Nephron progenitor cell (in vitro differentiated cells): ENCODE measurements at regions not wholly inside any gene's neighbourhood (a gene's known extent, or its start where the extent isn't known, plus 50 kb on each side); places are given as distances from the start of the nearest gene placed in this dataset.
"Not testable (repeated sequence)": the region's sequence is repeated elsewhere in the genome, so short reads cannot be mapped to it uniquely, and the experiment has no call there.

Experiments used
- DNase-seq: peaks from one replicate; pipeline ENCODE4 v3.0.0; 2021
- H3K27ac Mint-ChIP-seq: 2 replicates; pipeline ENCODE4 v1.8.0; 2021; ENCODE audit warnings: mild to moderate bottlenecking, moderate library complexity, mixed read lengths
- H3K27me3 Mint-ChIP-seq: 2 replicates; pipeline ENCODE4 v1.8.0; 2021; ENCODE audit warnings: mild to moderate bottlenecking, low read depth, mixed read lengths; ENCODE audit not compliant: poor library complexity
- H3K36me3 Mint-ChIP-seq: 2 replicates; pipeline ENCODE4 v1.8.0; 2021; ENCODE audit warnings: low read depth, mixed read lengths
- H3K4me1 Mint-ChIP-seq: 2 replicates; pipeline ENCODE4 v1.8.0; 2021; ENCODE audit warnings: mixed read lengths
- H3K4me3 Mint-ChIP-seq: 2 replicates; pipeline ENCODE4 v1.8.0; 2021; ENCODE audit warnings: mild to moderate bottlenecking, moderate library complexity, mixed read lengths
- H3K9me3 Mint-ChIP-seq: 2 replicates; pipeline ENCODE4 v1.8.0; 2021; ENCODE audit warnings: mild to moderate bottlenecking, moderate library complexity, mixed read lengths
- TF ChIP-seq, protein P1 (sequence below): fragments of 200-600 bp; sonication (generic); IDR thresholded peaks from 2 replicates; pipeline ENCODE4 v1.5.0; 2021; ENCODE audit warnings: antibody characterized with exemption

DNA sequence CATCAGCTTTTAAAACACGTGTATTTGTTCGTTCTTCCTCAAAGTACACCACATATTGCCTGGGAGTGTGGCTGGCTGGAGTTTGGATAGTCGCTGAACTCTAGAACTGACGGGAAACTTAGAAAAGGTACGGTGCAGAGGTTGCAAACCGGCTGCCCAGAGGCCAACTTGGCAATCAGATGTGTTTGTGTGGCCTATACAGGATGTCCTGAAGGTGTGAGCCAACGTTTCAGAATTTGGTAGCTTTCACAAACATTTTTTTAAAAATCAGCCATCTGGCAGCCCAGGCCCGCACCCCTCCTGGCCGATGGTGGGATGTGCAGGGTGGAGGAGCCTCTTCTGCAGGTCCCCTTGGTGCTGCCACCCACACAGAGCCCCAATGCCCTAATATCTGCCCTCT is 73.6 kb upstream of the SLC25A33 start:
- no peaks in the 10 kb centered on the region for H3K9me3 Mint-ChIP-seq
- H3K27me3 Mint-ChIP-seq, result peaks cover 15% of the 10 kb centered on the region
- H3K4me1 Mint-ChIP-seq, result peaks cover 11% of the 10 kb centered on the region
- no peak overlapping the region for H3K27ac Mint-ChIP-seq
- no peaks in the 10 kb centered on the region for H3K36me3 Mint-ChIP-seq
- H3K4me3 Mint-ChIP-seq, result no peak overlapping the region
- TF ChIP-seq, protein P1, sequence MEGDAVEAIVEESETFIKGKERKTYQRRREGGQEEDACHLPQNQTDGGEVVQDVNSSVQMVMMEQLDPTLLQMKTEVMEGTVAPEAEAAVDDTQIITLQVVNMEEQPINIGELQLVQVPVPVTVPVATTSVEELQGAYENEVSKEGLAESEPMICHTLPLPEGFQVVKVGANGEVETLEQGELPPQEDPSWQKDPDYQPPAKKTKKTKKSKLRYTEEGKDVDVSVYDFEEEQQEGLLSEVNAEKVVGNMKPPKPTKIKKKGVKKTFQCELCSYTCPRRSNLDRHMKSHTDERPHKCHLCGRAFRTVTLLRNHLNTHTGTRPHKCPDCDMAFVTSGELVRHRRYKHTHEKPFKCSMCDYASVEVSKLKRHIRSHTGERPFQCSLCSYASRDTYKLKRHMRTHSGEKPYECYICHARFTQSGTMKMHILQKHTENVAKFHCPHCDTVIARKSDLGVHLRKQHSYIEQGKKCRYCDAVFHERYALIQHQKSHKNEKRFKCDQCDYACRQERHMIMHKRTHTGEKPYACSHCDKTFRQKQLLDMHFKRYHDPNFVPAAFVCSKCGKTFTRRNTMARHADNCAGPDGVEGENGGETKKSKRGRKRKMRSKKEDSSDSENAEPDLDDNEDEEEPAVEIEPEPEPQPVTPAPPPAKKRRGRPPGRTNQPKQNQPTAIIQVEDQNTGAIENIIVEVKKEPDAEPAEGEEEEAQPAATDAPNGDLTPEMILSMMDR, result no peak
- DNase-seq, result no peak

GRCh38 chr1:9466780-9467758 is 72.2 kb upstream of the SLC25A33 start:
- TF ChIP-seq, protein P1, result no peak
- no peak overlapping the region for H3K4me3 Mint-ChIP-seq
- H3K4me1 Mint-ChIP-seq, result peaks cover 11% of the 10 kb centered on the region
- no peaks in the 10 kb centered on the region for H3K36me3 Mint-ChIP-seq
- DNase-seq, result no peak
- peaks cover 23% of the 10 kb centered on the region for H3K27me3 Mint-ChIP-seq
- no peak overlapping the region for H3K27ac Mint-ChIP-seq
- no peaks in the 10 kb centered on the region for H3K9me3 Mint-ChIP-seq

- Mint-ChIP-seq H3K4me1 (peaks cover 11% of the 10 kb centered on the region), H3K27me3 (peaks cover 25% of the 10 kb centered on the region)
- not testable (repeated sequence) for H3K4me3 Mint-ChIP-seq, DNase-seq, H3K27ac Mint-ChIP-seq, H3K9me3 Mint-ChIP-seq, H3K36me3 Mint-ChIP-seq
Observed at GRCh38 chr1:9469882-9470281, 69.4 kb upstream of the SLC25A33 start.

GRCh38 chr1:9471679-9472078 is 67.6 kb upstream of the SLC25A33 start:
- Mint-ChIP-seq H3K27me3 (peaks cover 25% of the 10 kb centered on the region), H3K4me1 (peaks cover 14% of the 10 kb centered on the region), H3K36me3 (no peaks in the 10 kb centered on the region), H3K9me3 (no peaks in the 10 kb centered on the region), H3K27ac (no peak overlapping the region), H3K4me3 (no peak overlapping the region)
- DNase-seq, result no peak
- TF ChIP-seq, protein P1, result no peak

GRCh38 chr1:9472386-9473031 is 66.8 kb upstream of the SLC25A33 start:
- TF ChIP-seq, protein P1, result no peak
- Mint-ChIP-seq H3K4me1 (peaks cover 9% of the 10 kb centered on the region), H3K9me3 (no peaks in the 10 kb centered on the region), H3K4me3 (no peak overlapping the region), H3K27me3 (peaks cover 25% of the 10 kb centered on the region), H3K27ac (no peak overlapping the region), H3K36me3 (no peaks in the 10 kb centered on the region)
- DNase-seq, result no peak

DNA sequence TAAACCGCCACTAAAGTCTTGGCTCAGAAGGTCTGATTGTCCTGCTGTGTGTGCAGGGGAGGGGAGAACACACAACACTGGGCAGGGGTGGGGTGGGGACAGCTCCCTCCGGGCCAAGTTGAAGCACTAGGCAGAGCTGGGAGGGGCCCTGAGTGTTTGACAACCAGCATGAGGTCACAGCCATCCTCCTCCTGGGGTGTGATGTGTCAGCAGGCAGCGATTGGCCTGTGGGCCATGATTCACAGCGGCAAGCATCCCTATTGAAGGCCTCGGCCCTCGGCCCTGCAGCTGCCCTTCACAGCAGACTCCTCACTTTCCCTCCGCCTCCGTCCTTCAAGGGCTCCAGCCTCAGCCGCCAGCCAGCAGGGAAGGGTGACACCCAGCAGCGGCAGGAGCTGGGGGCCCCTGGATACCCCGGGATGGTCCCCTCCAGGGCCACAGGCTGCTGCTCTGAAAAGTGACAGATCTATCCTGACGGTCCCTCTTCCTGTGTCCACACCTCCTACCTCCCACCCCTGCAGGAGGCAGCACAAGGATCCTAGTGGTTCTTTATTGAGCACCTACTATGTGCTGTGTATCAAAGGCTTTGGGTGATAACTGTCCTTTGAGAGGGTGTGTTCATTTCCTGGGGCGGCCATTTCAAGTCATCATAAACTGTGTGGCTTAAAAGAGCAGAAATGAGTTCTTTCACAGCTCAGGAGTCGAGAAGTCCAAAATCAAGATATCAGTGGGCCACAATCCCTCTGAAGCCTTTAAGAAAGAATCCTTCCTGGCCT is 66.0 kb upstream of the SLC25A33 start:
- TF ChIP-seq, protein P1, result no peak
- peak; percentile 42 for DNase-seq
- no peaks in the 10 kb centered on the region for H3K36me3 Mint-ChIP-seq
- peaks cover 23% of the 10 kb centered on the region for H3K27me3 Mint-ChIP-seq
- no peaks in the 10 kb centered on the region for H3K9me3 Mint-ChIP-seq
- H3K4me1 Mint-ChIP-seq, result peaks cover 6% of the 10 kb centered on the region
- H3K27ac Mint-ChIP-seq, result no peak overlapping the region
- no peak overlapping the region for H3K4me3 Mint-ChIP-seq
